ENCODE measurements at regions not wholly inside any gene's neighbourhood (a gene's known extent, or its start where the extent isn't known, plus 50 kb on each side); places are given as distances from the start of the nearest gene placed in this dataset.
"Not testable (repeated sequence)": the region's sequence is repeated elsewhere in the genome, so short reads cannot be mapped to it uniquely, and the experiment has no call there.

DNA sequence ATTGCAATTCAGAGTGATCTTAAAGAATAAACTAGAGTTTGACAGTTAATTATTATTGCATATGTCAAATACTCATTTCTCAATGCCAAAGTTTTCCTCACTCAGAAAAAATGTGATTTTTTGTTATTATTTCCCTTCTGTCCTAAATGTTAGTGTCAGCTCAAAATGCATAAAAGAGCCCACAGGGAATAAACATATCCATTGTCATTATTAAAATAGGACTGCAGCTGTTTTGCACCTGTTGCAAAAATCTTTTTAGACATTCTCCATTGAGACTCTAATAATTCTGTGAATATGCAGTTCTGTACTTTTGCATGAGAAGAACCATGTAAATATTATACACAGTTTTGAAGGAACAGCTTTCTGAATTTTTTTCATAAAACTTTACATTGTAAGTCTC lies 540.0 kb upstream of the SLC39A10 start:
- H3K4me3 ChIP-seq (ENCODE audit: low read depth, low read length): no peak overlapping the region
- TF ChIP-seq, protein P1, sequence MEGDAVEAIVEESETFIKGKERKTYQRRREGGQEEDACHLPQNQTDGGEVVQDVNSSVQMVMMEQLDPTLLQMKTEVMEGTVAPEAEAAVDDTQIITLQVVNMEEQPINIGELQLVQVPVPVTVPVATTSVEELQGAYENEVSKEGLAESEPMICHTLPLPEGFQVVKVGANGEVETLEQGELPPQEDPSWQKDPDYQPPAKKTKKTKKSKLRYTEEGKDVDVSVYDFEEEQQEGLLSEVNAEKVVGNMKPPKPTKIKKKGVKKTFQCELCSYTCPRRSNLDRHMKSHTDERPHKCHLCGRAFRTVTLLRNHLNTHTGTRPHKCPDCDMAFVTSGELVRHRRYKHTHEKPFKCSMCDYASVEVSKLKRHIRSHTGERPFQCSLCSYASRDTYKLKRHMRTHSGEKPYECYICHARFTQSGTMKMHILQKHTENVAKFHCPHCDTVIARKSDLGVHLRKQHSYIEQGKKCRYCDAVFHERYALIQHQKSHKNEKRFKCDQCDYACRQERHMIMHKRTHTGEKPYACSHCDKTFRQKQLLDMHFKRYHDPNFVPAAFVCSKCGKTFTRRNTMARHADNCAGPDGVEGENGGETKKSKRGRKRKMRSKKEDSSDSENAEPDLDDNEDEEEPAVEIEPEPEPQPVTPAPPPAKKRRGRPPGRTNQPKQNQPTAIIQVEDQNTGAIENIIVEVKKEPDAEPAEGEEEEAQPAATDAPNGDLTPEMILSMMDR (IDR thresholded peaks at IDR 0.05; ENCODE audit: borderline replicate concordance, insufficient read depth, low read depth, low read length): no peak

DNA sequence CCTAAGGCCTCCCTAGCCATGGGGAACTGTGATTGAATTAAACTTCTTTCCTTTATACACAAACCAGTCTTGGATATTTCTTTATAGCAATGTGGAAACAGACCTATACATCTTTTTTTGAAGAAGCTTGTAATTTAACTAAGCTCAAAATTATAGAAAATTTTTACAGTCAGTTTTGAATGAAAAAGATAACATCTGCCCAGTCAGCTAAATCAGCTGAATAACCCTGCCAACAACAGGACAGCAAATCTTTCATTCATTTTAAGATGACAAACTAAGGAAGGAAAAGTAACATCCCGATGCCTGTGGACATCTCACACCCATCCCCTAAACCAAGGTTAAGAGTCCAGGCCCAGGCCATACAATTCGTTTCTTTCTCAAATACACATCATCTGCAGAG lies 541.3 kb upstream of the SLC39A10 start:
- TF ChIP-seq, protein P1 (IDR thresholded peaks at IDR 0.05; ENCODE audit: borderline replicate concordance, insufficient read depth, low read depth, low read length): no peak
- H3K4me3 ChIP-seq (ENCODE audit: low read depth, low read length): no peak overlapping the region

- H3K4me3 ChIP-seq (ENCODE audit: low read depth, low read length): no peak overlapping the region
- TF ChIP-seq, protein P1 (IDR thresholded peaks at IDR 0.05; ENCODE audit: borderline replicate concordance, insufficient read depth, low read depth, low read length): no peak
Measured at GRCh38 chr2:195108182-195108581, 548.8 kb upstream of the SLC39A10 start.

- H3K4me3 ChIP-seq (ENCODE audit: low read depth, low read length): no peak overlapping the region
- TF ChIP-seq, protein P1 (IDR thresholded peaks at IDR 0.05; ENCODE audit: borderline replicate concordance, insufficient read depth, low read depth, low read length): no peak
Measured at GRCh38 chr2:195106681-195107380, 550.2 kb upstream of the SLC39A10 start.

- TF ChIP-seq, protein P1 (IDR thresholded peaks at IDR 0.05; ENCODE audit: borderline replicate concordance, insufficient read depth, low read depth, low read length): no peak
- no peak overlapping the region for H3K4me3 ChIP-seq (ENCODE audit: low read depth, low read length)
Measured at GRCh38 chr2:195105581-195105980, 551.4 kb upstream of the SLC39A10 start.

- H3K4me3 ChIP-seq (ENCODE audit: low read depth, low read length): no peak overlapping the region
- TF ChIP-seq, protein P1 (IDR thresholded peaks at IDR 0.05; ENCODE audit: borderline replicate concordance, insufficient read depth, low read depth, low read length): no peak
Measured at GRCh38 chr2:195094330-195094729, 562.7 kb upstream of the SLC39A10 start.

- H3K4me3 ChIP-seq (ENCODE audit: low read depth, low read length): no peak overlapping the region
- TF ChIP-seq, protein P1 (IDR thresholded peaks at IDR 0.05; ENCODE audit: borderline replicate concordance, insufficient read depth, low read depth, low read length): no peak
Measured at GRCh38 chr2:195092341-195092740, 564.7 kb upstream of the SLC39A10 start.

- not testable (repeated sequence) for H3K4me3 ChIP-seq (ENCODE audit: low read depth, low read length)
Measured at GRCh38 chr2:195072806-195073205, 584.2 kb upstream of the SLC39A10 start.
